HCT116 (cell line): ENCODE measurements at regions not wholly inside any gene's neighbourhood (a gene's known extent, or its start where the extent isn't known, plus 50 kb on each side); places are given as distances from the start of the nearest gene placed in this dataset.

ENCODE experiments used
- ATAC-seq: fragments of 200-7000 bp; cut with Tn5 transposase; 2 replicates; pipeline ENCODE4 v1.9.1; 2020; ENCODE audit warnings: mild to moderate bottlenecking, moderate library complexity
- BruUV-seq: library from RNA; stranded (reverse); fragments of 400-500 nt; replicated peaks from 2 replicates; lab custom pipeline; 2021; lab: Mats Ljungman, UMichigan
- CTCF ChIA-PET: fragments of 300-600 bp; sonication (Branson Sonifier 250); formaldehyde crosslinking; loops from one replicate; lab custom pipeline; 2021; ENCODE audit warnings: antibody characterized with exemption; lab: Charles Lee
- POLR2A ChIA-PET: fragments of 300-600, 350-600 bp; sonication (Branson Sonifier 250); formaldehyde crosslinking; loops from one replicate; lab custom pipeline; 2021; ENCODE audit warnings: antibody characterized with exemption; lab: Charles Lee
- RAD21 ChIA-PET, 2 experiments: fragments of 300-600 bp; sonication (Branson Sonifier 250); formaldehyde crosslinking; loops; one replicate each; lab custom pipeline; 2023; ENCODE audit warnings: low total read pairs in 2 of 2; ENCODE audit not compliant: uncharacterized antibody in 2 of 2, unreplicated experiment in 2 of 2, low non-redundant PET in 1 of 2; lab: Charles Lee
- DNase-seq: peaks from one replicate; pipeline ENCODE4 v3.0.0-alpha.2; 2010; ENCODE audit warnings: low read depth, low spot score
- H2AFZ ChIP-seq: fragments of 200-600 bp; shearing (Covaris generic), sonication (generic); 2 replicates; pipeline ENCODE4 v1.6.1; 2017; ENCODE audit warnings: low read depth, mixed run types, mixed read lengths, antibody characterized with exemption, low read length; ENCODE audit not compliant: poor library complexity, severe bottlenecking
- H3K27ac ChIP-seq: 2 replicates; pipeline ENCODE4 v1.5.1; 2012; ENCODE audit warnings: low read depth, low read length
- H3K27me3 ChIP-seq: fragments of 200-600 bp; sonication (generic); 2 replicates; pipeline ENCODE4 v1.6.1; 2016; ENCODE audit warnings: mixed run types, low read length, mixed read lengths; ENCODE audit not compliant: insufficient read depth
- H3K36me3 ChIP-seq, 2 experiments: fragments of 200-500 bp in 1 of 2; fragments of 200-600 bp in 1 of 2; sonication (Bioruptor generic) in 1 of 2; sonication (generic) in 1 of 2; 2 replicates each; pipeline versions ENCODE4 v1.5.1 to v1.6.1; 2014 to 2016; ENCODE audit warnings: low read length in 2 of 2, inconsistent platforms in 1 of 2, mixed read lengths in 1 of 2, mixed run types in 1 of 2; ENCODE audit not compliant: insufficient read depth in 2 of 2, control insufficient read depth in 1 of 2
- H3K4me1 ChIP-seq, 2 experiments: fragments of 200-600 bp in 1 of 2; sonication (generic) in 1 of 2; 2 replicates each; pipeline versions ENCODE4 v1.5.1 to v1.6.1; 2012 to 2017; ENCODE audit warnings: low read length in 2 of 2, inconsistent platforms in 1 of 2, mild to moderate bottlenecking in 1 of 2, mixed read lengths in 1 of 2, mixed run types in 1 of 2, moderate library complexity in 1 of 2; ENCODE audit not compliant: insufficient read depth in 2 of 2, control insufficient read depth in 1 of 2
- H3K4me2 ChIP-seq: fragments of 200-600 bp; sonication (generic); 2 replicates; pipeline ENCODE4 v1.6.1; 2017; ENCODE audit warnings: mixed run types, low read length, mixed read lengths
- H3K4me3 ChIP-seq, 2 experiments: fragments of 200-600 bp in 1 of 2; sonication (generic) in 1 of 2; replicated peaks in 1 of 2; 2 replicates each; pipeline ENCODE4 v1.5.1; 2011 to 2016; ENCODE audit warnings: low read length in 2 of 2, control low read depth in 1 of 2, low read depth in 1 of 2, mild to moderate bottlenecking in 1 of 2, mixed read lengths in 1 of 2, mixed run types in 1 of 2
- H3K79me2 ChIP-seq: fragments of 200-600 bp; sonication (generic); 2 replicates; pipeline ENCODE4 v1.6.1; 2017; ENCODE audit warnings: mild to moderate bottlenecking, mixed run types, low read length, moderate library complexity, mixed read lengths; ENCODE audit not compliant: insufficient read depth
- H3K9ac ChIP-seq: fragments of 200-600 bp; sonication (generic); 2 replicates; pipeline ENCODE4 v1.6.1; 2016; ENCODE audit warnings: low read length, mixed read lengths
- H3K9me2 ChIP-seq: fragments of 200-600 bp; sonication (generic), shearing (Covaris generic); 2 replicates; pipeline ENCODE4 v1.6.1; 2017; ENCODE audit warnings: mixed run types, mild to moderate bottlenecking, moderate library complexity; ENCODE audit not compliant: insufficient read depth
- H3K9me3 ChIP-seq, 2 experiments: fragments of 200-500 bp in 1 of 2; fragments of 200-600 bp in 1 of 2; sonication (Bioruptor generic) in 1 of 2; sonication (generic) in 1 of 2; 2 replicates each; pipeline ENCODE4 v1.6.1; 2014 to 2017; ENCODE audit warnings: low read length in 2 of 2, mixed read lengths in 2 of 2, inconsistent platforms in 1 of 2, low read depth in 1 of 2, mild to moderate bottlenecking in 1 of 2, mixed run types in 1 of 2, moderate library complexity in 1 of 2; ENCODE audit not compliant: control insufficient read depth in 1 of 2, insufficient read depth in 1 of 2
- H4K20me1 ChIP-seq: fragments of 200-600 bp; sonication (generic), shearing (Covaris generic); 2 replicates; pipeline ENCODE4 v1.6.1; 2017; ENCODE audit warnings: mixed run types, mild to moderate bottlenecking, moderate library complexity; ENCODE audit not compliant: insufficient read depth
- CBX3 ChIP-seq: IDR thresholded peaks from 2 replicates; pipeline ENCODE4 v1.6.1; 2012; ENCODE audit warnings: low read depth
- CTCF ChIP-seq, 3 experiments: fragments of 200-600 bp in 1 of 3; sonication (generic) in 1 of 3; IDR thresholded peaks in 2 of 3; conservative IDR thresholded peaks in 1 of 3; 2 replicates each; pipeline ENCODE4 v1.5.1; 2012 to 2017; ENCODE audit warnings: low read depth in 2 of 3, low read length in 2 of 3, antibody characterized with exemption in 1 of 3, borderline replicate concordance in 1 of 3, control low read depth in 1 of 3, mild to moderate bottlenecking in 1 of 3, mixed read lengths in 1 of 3, mixed run types in 1 of 3, moderate library complexity in 1 of 3; ENCODE audit not compliant: insufficient read depth in 1 of 3
- EZH2 ChIP-seq: fragments of 200-600 bp; sonication (generic); IDR thresholded peaks from 2 replicates; pipeline ENCODE4 v1.6.1; 2017; ENCODE audit warnings: antibody characterized with exemption, mixed run types
- EZH2phosphoT487 ChIP-seq: fragments of 200-600 bp; IDR thresholded peaks from 2 replicates; pipeline ENCODE4 v1.6.1; 2018; ENCODE audit warnings: antibody characterized with exemption, borderline replicate concordance
- FOSL1 ChIP-seq: IDR thresholded peaks from 2 replicates; pipeline ENCODE4 v1.6.1; 2012; ENCODE audit warnings: low read depth
- JUND ChIP-seq: IDR thresholded peaks from 2 replicates; pipeline ENCODE4 v1.6.1; 2012
- POLR2AphosphoS5 ChIP-seq: IDR thresholded peaks from 2 replicates; pipeline ENCODE4 v1.6.1; 2011; ENCODE audit warnings: mild to moderate bottlenecking, low read depth, low read length, moderate library complexity
- SIN3A ChIP-seq: IDR thresholded peaks from 2 replicates; pipeline ENCODE4 v1.6.1; 2012; ENCODE audit warnings: low read depth
- SRF ChIP-seq: IDR thresholded peaks from 2 replicates; pipeline ENCODE4 v1.6.1; 2012; ENCODE audit warnings: low read depth
- TCF7L2 ChIP-seq: IDR thresholded peaks from 2 replicates; pipeline ENCODE4 v1.7.0; 2011; ENCODE audit warnings: borderline replicate concordance, inconsistent platforms; ENCODE audit not compliant: insufficient read depth, insufficient read length; ENCODE audit errors: extremely low read depth
- ZFX ChIP-seq: fragments of 450-650 bp; IDR thresholded peaks from 2 replicates; pipeline ENCODE4 v1.6.1; 2017
- intact Hi-C: fragments of 100-400 bp; cut with micrococcal nuclease; formaldehyde crosslinking; loops from 2 replicates; pipeline ENCODE4 v1.10.0; 2022
- TF ChIP-seq, protein P1 (sequence below): IDR thresholded peaks from 2 replicates; pipeline ENCODE4 v1.6.1; 2011; ENCODE audit warnings: mild to moderate bottlenecking, low read length, moderate library complexity; ENCODE audit not compliant: insufficient replicate concordance; ENCODE audit errors: extremely low read depth

- intact Hi-C loops = no loop called here
- ChIA-PET CTCF (no interaction called here), RAD21 (no interaction called here), POLR2A (no interaction called here)
- Histone ChIP-seq H4K20me1 (no peaks in the 10 kb centered on the region), H3K4me1 (no peaks in the 10 kb centered on the region), H3K9me2 (no peaks in the 10 kb centered on the region), H3K4me3 (no peak overlapping the region), H3K4me2 (no peak overlapping the region), H3K9ac (no peak overlapping the region), H3K9me3 (no peaks in the 10 kb centered on the region), H2AFZ (no peak overlapping the region), H3K27me3 (no peaks in the 10 kb centered on the region), H3K36me3 (no peaks in the 10 kb centered on the region), H3K79me2 (no peaks in the 10 kb centered on the region), H3K27ac (no peak overlapping the region)
- ATAC-seq (no peak), DNase-seq (no peak)
- TF ChIP-seq JUND (no peak), SRF (no peak), POLR2AphosphoS5 (no peak), CTCF (IDR thresholded peaks at IDR 0.05 in 2 of 3, conservative IDR thresholded peaks at IDR 0.05 in 1 of 3; ENCODE audit: borderline replicate concordance in 1 of 3, insufficient read depth in 1 of 3, low read depth in 2 of 3, low read length in 2 of 3) (no peak), ZFX (no peak), FOSL1 (no peak), EZH2phosphoT487 (no peak), TCF7L2 (no peak), EZH2 (no peak), CBX3 (no peak), SIN3A (no peak)
- TF ChIP-seq, protein P1, sequence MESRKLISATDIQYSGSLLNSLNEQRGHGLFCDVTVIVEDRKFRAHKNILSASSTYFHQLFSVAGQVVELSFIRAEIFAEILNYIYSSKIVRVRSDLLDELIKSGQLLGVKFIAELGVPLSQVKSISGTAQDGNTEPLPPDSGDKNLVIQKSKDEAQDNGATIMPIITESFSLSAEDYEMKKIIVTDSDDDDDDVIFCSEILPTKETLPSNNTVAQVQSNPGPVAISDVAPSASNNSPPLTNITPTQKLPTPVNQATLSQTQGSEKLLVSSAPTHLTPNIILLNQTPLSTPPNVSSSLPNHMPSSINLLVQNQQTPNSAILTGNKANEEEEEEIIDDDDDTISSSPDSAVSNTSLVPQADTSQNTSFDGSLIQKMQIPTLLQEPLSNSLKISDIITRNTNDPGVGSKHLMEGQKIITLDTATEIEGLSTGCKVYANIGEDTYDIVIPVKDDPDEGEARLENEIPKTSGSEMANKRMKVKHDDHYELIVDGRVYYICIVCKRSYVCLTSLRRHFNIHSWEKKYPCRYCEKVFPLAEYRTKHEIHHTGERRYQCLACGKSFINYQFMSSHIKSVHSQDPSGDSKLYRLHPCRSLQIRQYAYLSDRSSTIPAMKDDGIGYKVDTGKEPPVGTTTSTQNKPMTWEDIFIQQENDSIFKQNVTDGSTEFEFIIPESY = no peak
- no TSS peak for BruUV-seq
These were observed 137.3 kb upstream of the PDE5A start for GRCh38 chr4:119765951-119766350.
